BJ (cell line): ENCODE measurements at regions not wholly inside any gene's neighbourhood (a gene's known extent, or its start where the extent isn't known, plus 50 kb on each side); places are given as distances from the start of the nearest gene placed in this dataset.
A peak's percentile ranks its signal among the peaks of the same experiment; 100 is the strongest.

ENCODE experiments used
- CTCF ChIA-PET: fragments of 350-600 bp; formaldehyde crosslinking; extraction: SDS; loops from one replicate; lab custom pipeline; 2021; ENCODE audit warnings: antibody characterized with exemption, inconsistent platforms; lab: Yijun Ruan, JAX
- POLR2A ChIA-PET: fragments of 300-600 bp; sonication (Branson Sonifier 250); formaldehyde crosslinking; extraction: SDS; loops from one replicate; lab custom pipeline; 2021; ENCODE audit warnings: antibody characterized with exemption; lab: Charles Lee
- DNase-seq: peaks from one replicate; pipeline ENCODE4 v3.0.0-alpha.2; 2011; ENCODE audit warnings: low read depth
- H3K27me3 ChIP-seq: 2 replicates; pipeline ENCODE4 v1.6.0; 2011; ENCODE audit warnings: low read length; ENCODE audit not compliant: control insufficient read depth, insufficient read depth
- H3K36me3 ChIP-seq: 2 replicates; pipeline ENCODE4 v1.5.1; 2011; ENCODE audit warnings: low read length; ENCODE audit not compliant: control insufficient read depth, insufficient read depth
- H3K4me3 ChIP-seq: 2 replicates; pipeline ENCODE4 v1.5.1; 2011; ENCODE audit warnings: low read depth, mild to moderate bottlenecking, control low read depth, low read length
- CTCF ChIP-seq: IDR thresholded peaks from 2 replicates; pipeline ENCODE4 v1.5.1; 2011; ENCODE audit warnings: low read depth, mild to moderate bottlenecking, control low read depth, inconsistent platforms, low read length, moderate library complexity; ENCODE audit not compliant: insufficient read depth

DNA sequence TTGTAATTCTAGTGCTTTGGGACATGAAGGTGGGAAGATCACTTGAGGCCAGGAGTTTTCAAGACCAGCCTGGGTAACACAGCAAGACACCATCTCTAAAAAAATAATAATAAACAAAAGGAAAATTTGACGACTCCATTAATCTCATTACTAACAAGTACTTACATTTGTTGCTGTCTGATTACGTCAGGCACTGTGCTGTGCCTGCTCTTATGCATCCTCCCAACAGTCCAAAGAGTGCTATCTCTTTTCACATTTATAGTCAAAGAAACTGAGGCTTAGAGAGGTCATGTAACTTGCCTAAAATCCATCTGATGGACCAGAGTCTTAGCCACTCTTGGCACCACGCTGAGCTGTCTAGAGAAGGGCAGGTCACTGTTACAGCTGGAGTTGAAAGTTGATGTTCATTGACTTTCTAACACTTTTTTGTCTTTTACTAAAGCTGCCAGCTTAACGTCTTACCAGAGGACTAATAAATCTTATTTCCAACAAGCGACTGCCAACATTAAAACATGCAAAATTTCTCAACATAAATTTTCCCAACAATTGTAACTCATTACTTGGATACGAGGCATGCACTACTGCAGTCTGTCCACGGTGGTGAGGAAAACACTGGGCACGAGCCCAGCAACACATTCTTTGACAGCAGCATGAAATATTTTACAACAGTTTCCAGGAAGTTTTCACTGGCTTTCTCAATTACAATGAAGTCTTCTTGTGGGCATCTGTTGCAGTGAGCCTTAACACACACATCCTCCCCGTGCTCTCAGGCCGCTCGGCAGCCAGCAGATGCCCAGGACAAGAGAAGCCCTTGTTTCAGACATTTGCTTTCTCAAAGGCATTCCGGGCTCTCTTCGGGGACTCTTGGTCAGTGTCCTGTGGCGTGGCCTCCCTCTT, 262.9 kb upstream of the PROX1 start:
- ChIA-PET POLR2A (no interaction called here), CTCF (no interaction called here)
- Histone ChIP-seq H3K4me3 (no peak overlapping the region), H3K27me3 (no peaks in the 10 kb centered on the region), H3K36me3 (no peaks in the 10 kb centered on the region)
- DNase-seq, result peak; percentile 4
- no peak for TF ChIP-seq CTCF

GRCh38 chr1:213727853-213728592, 259.8 kb upstream of the PROX1 start:
- Histone ChIP-seq H3K36me3 (no peaks in the 10 kb centered on the region), H3K27me3 (no peaks in the 10 kb centered on the region), H3K4me3 (no peak overlapping the region)
- POLR2A ChIA-PET, result no interaction called here
- no peak for DNase-seq
- no peak for TF ChIP-seq CTCF
- CTCF ChIA-PET, result no interaction called here

- CTCF ChIA-PET, result no interaction called here
- H3K27me3 ChIP-seq, result no peaks in the 10 kb centered on the region
- no peak overlapping the region for H3K4me3 ChIP-seq
- no peak for DNase-seq
- POLR2A ChIA-PET, result no interaction called here
- H3K36me3 ChIP-seq, result no peaks in the 10 kb centered on the region
- no peak for TF ChIP-seq CTCF
These were observed 258.9 kb upstream of the PROX1 start for GRCh38 chr1:213728593-213729536.

DNA sequence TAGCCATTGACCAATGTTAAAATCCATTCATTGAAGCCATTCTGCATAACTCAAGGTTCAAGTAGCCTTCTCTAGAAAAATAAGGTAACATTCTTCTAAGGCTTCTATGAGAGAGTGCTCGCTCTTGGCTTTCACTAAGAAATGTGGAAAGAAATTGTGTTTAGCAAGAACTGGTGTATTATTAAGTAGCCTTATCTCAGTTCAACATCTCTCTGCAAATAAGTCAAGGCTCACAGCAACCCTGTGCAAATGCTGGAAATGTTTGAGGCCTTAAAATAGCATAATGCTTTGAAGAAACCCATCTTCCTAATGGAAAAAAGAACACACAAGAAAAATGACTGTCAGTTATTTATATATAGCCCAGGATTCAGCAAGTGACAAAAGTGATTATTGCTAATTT, 254.1 kb upstream of the PROX1 start:
- Histone ChIP-seq H3K4me3 (no peak overlapping the region), H3K27me3 (no peaks in the 10 kb centered on the region), H3K36me3 (no peaks in the 10 kb centered on the region)
- DNase-seq, result no peak
- CTCF ChIA-PET, result no interaction called here
- TF ChIP-seq CTCF, result no peak
- POLR2A ChIA-PET, result no interaction called here
